Stimulated activated CD4-positive, alpha-beta T cell treated with anti-CD3 and anti-CD28 coated beads, Interleukin-1b, Interleukin-23, amount 100 ng/mL, for 1 hour (primary cell): ENCODE measurements at regions not wholly inside any gene's neighbourhood (a gene's known extent, or its start where the extent isn't known, plus 50 kb on each side); places are given as distances from the start of the nearest gene placed in this dataset.

Source experiments
- DNase-seq, 2 donors: peaks; one replicate each; pipeline ENCODE4 v3.0.0-alpha.2; 2020; ENCODE audit warnings: low read depth in 2 of 2

DNA sequence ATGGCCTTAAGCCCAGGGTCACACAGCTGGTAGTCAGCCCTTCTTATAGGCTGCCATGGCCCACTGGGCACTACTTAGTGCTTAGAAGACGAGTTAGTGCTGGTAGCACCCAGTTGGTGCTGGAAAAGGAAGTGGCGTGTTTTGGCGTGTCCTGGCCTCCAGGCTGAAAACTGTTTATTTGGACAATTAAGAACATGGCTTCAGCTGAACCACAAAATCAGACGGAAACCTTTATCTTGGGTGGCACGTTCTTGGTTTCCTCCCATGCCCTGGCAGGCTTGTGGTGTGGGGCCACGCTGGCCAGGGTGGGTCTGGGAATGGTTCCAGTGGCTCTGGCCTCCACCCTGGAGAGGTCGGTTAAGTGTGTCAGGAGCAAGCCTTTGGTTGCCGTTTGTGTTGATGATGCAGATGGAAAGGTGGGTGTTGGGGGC lies 141.5 kb upstream of the HAAO start:
- DNase-seq, result no peak

DNA sequence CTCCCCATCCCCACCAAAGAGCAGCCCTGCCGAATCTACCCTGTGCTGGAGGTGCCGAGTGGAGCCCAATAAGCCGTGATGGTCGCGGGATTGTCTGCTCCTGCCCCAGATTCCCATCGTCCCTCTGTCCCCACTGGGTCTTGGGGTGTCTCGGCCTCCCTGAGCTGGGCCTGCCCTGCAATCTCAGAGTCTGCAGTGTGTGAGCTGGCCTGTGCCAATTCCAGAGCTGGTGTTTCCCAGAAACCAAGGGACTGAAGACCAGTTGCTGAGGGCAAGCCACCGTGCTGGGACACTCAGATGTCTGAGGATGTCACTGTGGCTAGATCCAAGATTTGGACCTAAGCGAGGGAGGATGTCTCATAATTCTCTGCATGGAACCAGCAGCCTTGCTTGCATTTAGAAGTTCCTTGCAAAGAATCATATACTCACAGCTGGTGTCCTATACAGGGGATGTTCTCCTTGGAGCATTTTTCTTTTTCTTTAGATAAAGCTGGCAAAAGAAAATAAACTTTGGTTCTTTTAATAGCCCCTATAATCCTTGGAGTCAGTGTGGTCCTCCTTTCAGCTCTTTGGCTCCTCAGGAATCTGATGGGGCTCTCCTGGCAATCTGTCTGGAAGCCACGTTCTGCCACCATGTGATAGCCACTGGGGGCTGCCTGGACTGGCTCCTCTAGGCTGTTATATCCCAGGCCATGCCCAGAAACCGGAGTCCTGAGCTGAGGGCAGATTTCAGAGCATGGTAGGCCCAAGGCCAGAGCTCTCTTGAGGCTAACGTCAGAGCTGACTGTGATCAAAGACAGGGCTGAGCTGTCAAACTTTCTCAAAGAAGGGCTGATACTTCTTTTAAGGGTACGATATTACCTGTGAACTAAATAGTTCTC lies 140.1 kb upstream of the HAAO start:
- DNase-seq, result no peak

DNA sequence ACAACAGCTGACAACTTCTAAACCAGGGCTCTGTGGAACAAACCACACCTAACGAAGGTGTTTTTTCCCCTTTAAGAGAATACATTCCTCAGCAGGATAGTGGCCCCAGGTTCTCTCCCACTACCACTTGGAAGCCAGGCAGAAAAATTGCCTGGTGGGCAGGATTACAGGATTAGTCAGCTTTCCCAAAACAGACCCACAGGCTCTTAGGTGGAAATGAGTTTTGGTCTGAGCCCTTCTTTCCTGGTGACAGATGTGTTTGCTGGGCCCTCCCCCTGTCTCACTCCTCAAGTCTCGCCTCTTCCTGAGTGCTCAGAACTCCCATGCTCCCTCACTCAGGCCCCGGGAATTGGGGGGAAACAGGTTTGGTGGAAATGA lies 139.4 kb upstream of the HAAO start:
- DNase-seq, result no peak

DNA sequence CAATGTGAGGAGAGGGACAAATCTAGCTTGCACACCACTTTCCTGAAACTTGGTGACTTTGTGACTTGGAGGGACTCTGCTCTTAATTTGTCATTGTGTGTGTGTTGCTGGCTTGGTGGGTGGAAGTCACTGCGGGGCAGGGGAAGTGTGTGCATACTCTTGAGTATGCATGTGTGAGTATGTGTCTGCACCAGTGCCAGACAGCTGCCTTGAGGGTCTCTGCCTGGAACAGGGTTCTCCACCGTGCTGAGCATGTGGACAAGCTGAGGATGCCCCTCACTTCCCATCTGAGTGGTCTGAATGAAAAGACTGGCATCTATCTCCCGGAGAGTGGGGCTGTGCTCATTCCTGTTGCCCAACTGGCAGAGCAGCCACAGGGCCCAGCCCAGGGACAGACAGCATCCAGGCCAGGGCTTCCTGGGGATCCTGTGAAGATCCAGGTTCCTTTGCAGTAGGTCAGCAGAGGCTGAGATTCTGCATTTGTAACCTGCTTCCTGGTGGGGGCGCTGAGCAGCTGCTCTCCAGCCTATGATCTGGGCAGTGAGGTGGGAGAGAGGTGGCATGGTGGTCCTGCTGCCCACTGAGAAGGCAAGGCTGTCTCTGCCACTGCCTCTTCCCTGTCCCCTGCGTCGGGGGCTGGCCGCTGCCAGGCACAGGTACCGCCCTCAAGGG lies 138.9 kb upstream of the HAAO start:
- DNase-seq, result no peak

DNA sequence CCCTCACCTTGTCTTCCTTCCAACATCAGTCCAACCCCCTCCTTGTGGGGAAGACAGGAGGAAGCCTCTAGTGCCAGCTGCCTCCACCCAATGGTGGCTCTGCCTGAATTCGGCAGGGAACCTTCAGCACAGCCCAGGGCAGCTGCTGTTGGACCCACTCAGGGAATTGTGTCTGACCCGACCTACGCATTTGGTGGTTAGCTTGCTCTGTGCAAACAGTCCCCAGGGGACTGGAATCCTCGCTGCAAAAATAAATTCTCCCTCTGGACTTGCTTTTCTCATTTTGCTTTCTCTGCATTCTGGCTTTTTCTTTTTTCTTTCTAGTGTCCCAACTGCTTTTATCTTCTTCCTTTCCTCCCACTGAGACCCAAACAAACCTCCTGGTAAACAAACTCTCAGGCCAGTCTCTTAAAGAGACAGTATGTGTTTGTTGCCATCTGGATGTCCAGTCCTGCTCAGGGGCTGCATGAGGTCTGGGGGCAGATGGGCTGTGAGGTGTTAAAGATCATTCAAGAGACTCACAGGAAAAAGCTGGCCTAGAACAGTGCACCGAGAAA lies 137.7 kb upstream of the HAAO start:
- no peak for DNase-seq

DNA sequence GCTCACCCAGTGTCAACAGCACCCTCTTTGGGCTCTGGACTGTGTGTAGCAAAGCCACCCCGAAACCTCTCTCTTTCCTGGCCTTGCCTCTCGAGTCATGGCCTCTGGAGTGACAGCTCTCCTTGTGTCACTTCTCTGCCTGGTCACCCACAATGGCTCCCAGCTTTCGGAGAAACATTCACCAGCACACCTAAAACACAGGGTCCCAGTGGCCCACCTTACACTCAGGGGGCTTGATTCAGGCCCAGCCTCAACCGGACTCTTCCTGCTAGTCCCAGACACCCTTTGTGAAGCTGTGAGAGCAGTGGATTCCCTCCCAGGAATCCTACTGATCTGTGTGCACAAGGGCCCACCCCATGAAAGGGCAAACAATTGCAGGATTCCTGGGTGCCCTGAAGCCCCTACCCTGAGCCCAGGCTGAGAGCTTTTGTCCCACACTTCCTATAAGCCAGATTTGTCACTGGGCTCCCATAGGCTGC lies 137.2 kb upstream of the HAAO start:
- DNase-seq, result no peak

DNA sequence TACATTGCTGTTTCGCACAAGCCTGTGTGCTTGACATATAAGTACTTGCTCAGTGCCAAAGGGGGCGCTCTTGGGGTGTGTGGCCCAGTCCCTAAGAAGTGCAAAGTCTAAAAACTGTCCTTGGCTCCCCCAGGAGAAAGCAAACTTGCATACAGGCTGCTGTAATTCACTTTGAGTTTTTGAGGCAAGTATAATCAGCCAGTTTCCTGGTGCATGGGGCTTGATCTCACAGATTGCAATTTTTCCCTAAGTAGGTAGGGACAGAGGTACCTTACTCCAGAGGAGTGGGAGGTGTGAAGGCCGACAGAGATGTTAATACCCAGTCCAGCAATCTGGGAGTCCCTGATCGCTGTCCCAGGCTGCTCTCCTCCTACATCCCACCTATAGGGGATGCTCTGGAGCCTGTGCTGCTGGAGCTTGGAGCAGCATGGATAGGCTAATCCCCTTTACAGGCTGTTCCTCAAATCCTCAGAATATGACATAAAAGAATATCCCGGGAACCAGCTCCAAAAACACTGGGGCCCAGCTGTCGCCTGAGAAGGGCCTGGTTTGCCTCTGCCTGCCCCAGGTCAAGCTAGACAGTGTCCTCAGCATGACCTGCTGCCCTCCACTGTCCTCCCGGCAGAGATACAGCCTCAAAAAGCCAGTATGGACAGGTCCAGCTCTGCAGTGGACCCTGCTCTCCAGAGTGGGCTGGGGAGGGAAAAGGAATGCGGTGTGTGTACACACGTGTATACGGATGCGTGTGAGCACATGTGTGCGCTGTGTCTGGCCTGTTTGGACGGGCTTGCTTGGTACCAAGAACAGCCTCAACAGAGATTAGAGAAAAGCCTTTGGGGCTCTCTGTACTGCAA lies 136.5 kb upstream of the HAAO start:
- no peak for DNase-seq

DNA sequence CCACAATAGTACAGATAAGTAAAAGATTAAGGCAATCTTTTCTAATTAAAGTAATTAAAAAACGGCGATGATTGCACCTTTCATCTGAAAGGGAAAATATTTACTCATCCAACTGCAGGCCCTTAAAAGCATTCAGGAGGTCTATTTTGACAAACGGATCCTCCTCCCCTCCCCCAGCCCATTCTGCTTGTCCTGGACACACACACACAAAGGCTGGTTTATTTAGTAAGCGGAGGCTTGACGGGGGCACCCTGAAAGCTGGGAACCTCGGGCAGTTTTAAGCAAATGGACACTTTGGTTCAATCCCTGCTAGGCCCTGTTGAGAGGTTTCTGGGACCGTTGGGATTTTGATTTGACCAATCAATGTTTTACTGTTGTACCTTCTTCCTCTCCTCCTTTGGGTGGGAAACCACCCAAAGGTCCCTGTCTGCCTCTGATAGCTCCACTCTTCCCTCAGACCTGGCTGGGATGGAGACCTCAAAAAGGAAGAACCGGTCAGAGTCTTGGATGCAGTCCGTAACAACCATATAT lies 135.8 kb upstream of the HAAO start:
- DNase-seq, result no peak

DNA sequence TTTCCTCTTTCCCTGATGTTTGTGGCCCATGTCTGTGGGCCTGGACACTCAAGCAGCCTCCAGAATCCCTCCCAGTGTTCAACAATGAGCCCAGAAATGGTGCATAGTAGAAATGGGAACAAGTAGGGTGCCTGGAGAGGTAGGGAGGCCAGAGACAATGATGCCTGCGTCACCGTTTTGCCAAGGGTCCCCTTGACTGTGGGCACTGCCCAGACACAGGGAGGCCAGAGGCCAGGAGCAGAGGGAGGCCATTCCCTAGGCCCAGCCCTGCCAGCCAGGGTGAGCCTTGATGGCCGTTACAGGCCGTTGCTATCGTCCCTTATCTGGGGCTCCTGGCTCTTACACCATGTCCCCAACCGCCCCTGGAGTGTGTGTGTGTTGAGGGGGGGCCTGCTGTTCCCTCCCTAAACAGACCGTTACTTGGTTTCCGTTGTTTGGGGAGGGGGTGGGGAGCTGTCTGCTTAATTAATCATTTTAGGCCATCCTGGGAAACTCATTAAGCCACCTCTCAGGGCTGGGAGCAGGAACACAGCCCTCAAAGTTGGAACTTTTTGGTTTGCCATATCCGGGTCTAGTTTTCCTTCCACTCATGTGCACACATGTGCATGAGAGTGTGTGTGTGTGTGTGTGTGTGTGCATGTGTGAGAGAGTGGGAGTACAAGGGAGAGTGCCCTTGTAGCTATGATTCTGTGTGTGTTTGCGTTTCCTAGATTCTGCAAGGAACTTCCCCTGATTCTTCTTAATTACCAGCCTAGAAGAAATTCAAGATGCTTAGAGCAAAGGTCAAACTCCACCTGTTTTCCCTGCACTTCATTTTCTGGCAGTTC lies 135.2 kb upstream of the HAAO start:
- DNase-seq, result no peak

DNA sequence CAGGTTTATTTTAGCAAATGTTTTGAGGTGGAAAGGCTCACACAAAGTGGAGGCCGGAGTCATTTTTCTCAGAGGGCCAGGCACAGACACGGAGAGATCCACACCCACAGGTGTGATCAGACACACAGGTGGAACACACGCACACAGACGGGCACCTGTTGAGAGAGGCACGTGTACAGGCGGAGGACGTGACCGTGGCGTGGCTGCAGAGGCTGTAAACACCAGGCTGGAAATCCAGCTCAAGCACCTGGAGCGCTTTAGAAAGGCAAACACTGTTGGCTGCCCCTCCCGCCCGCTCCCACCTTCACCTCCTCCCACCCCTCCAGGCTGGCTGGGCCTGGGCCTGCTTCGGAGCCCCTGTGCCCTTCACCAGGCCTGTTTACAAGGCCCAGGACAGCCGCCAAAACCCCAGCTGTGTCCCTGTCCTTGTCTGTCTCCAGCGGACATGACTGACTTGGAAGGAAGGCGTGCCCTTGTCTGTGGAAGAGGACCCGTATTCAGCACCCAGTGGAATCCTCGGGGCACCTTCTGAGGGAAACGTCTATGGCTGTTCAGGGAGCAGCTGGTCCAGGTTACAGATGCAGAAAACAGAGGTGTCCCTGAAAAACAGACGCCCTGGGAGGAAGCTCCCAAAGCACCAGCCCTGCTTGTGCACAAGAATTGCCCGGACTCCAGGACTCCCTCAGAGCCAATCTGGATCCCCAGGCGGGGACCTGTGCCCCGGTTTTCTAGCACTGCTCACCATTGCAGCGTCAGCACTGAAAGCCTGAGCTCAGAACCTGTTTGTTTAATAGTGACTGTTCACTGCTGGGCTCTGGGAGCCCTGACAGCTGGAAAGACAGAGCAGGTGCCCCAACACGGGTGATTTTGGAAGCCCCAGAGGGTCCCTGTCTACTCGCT lies 134.3 kb upstream of the HAAO start:
- DNase-seq, result no peak

DNA sequence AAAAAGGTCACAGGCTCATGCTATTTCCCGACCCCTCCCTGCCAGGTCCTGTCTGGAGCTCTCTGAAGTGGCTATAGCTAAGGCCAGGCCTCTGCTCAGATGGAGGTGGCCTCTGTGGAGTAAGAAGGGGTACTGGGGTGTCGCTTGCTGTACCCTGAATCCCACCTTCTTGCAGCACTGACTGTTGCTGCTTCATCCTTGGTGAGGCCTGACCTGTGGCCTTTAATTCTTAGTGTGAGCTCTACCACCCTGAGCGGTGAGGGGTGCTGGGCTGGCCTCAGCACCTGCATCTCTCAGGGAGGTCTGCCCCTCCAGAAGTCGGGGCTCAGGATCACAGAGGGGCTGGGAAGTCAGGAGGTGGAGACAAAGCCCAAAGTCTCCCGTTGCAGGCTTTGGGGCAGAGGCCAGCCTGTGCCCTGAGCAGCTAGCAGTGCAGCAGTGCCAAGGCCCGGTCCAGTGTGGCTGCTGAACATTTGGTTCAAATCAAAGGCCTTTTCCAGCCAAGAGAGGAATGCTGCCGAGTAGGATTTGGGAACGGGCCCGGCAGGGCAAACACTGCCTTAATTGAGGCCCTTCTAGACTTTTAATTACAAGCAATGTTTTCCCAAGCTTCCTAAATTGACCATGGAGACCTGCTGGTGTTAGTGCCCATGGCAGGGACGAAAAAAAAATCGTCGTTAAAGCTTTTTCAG lies 133.5 kb upstream of the HAAO start:
- no peak for DNase-seq

DNA sequence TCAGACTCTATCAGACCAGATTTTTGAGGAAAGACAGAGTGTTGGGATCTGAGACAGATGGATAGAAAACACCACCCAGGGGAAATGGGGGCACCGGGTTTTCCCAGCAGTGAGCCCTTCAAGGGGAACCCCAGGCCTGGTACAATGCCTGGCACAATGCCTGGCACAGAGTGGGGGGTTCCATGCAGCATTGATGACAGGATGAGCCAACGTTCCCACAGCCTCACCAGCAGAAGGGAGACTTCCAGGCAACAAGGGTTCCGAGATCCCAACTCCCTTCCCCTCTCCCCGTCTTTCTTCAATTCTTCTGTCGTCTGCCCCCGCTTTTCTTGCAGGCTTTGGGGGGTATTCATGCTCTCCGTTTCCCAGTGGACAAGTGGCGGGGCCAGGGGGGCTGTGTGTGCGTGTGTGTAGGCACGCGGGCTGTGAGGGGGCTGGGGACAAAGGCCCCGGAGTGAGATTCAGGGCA lies 132.1 kb upstream of the HAAO start:
- no peak for DNase-seq

DNA sequence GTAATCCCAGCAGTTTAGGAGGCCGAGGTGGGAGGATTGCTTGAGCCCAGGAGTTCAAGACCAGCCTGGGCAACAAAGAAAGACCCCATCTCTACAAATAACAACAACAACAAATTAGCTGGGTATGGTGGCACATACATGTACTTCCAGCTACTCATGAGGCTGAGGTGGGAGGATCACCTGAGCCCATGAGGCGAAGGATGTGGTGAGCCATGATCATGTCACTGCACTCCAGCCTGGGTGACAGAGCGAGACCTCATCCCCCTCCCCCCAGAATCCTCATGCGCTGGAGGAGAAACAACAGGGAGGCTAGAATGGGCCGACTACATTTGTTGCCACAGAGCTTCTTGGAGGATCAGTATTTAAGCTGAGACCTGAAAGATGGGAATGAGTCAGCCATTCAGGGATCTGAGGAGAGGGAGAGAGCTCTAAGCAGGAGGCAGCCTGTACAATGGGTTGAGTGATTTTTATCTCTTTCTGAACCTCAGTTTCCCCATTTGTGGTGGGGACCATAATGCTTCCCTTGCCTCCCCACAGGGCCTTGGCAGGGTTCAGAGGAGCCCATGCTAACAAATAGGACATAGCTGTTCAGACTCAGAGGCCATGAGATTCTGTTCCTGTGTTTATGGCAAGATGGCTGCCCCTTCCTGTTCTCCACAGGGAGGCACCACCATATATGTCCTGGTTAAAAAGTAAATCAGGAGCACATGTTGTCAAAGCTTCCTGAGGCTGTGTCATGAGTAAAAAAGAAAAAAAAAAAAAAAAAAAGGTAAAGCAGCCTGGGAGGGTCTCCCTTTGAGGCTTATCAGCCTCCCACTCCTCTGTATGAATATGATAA lies 131.4 kb upstream of the HAAO start:
- no peak for DNase-seq

DNA sequence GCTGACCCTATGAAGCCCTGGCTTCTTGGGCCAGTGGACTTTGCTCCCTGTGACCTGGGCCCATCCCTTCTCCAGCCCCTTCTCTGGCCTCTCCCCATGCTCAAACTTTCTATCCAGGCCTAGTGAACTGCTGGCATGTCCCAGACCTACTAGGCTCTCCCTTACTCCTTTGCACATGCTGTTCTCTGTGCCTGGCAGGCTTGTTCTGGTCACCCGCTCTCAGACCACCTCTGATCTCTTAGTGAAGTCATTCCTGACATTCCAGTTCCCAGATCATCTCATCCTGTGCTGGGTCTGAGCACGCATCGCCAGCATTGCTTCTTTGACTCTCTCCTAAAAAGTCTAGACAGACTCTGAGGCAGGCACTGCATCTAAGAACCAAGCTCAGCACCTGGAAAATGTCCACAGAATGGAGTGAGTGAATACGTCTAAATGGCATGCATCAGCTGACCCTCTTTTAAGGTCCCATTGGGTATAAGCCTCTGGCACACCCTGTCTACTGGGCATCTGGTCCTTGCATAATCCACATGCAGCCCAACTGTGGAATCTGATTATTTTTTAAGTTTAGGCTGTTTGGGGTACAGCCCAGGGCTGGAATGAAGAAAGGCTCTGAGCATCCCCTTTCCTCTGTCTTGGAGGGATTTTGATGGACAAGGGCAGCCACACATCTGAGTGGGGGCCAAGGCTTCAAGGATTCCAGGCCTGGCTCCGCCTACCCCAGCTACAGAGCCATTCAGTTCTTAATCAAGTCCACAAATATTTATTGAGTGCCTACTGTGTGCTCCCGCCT lies 130.6 kb upstream of the HAAO start:
- no peak for DNase-seq

DNA sequence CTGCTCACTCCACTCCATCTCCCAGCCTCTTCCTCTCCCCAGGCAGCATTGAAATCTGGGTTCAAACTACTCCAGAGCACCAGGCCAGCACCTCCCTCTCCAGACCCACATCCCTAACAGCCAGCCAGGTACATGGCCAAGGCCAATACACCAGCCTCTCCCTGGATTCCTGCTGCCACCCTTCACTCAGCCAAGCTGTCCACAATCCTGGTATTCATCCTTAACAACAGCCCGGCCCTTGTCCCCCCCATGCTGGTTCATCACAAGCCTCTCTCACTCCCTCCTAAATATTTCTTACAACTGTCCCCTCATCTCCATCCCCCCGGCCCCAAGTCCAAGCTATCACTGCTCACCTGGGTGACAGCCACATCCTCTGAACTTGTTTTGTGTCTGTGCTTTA lies 129.9 kb upstream of the HAAO start:
- no peak for DNase-seq

DNA sequence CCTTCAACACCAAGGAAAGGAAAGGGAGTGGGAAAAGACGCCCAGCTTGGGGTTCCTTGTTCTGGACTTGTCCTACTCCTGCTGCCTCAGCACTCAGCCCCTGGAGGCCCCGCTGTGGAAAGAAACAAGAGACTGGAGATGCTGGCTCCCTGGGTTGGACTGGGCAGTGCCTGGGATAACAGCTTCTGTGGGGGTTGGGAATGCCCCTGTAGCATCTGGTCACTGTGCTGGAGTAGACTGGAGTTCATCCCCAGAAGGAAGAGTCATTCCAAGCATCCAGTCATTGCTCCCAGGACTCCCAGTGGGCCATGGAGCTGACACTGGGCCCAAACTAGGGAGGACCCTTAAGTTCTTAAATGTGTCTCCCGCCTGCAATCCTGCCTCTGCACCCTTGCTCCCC lies 129.3 kb upstream of the HAAO start:
- no peak for DNase-seq

DNA sequence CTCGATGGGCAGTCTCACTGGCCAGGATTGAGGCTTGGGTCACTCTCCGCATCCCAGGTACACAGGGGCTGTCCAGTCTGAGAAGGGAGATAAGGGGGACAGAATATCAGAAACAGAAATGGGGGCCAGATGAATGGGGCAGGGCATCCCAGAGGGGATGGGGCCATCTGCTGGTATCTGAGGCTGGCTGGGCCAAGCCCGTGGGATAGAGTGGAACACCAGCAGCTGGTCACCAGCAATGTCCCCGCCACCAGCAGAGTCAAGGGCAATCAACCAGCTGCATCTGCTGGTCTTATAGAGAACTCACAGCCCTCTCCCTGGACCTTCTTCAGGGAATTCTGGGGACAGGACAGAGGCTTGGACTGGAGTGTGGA lies 128.8 kb upstream of the HAAO start:
- DNase-seq, result no peak
